Upper lobe of left lung (tissue), 6 donors: ENCODE measurements at regions not wholly inside any gene's neighbourhood (a gene's known extent, or its start where the extent isn't known, plus 50 kb on each side); places are given as distances from the start of the nearest gene placed in this dataset.
A peak's percentile ranks its signal among the peaks of the same experiment; 100 is the strongest.
"Not testable (repeated sequence)": the region's sequence is repeated elsewhere in the genome, so short reads cannot be mapped to it uniquely, and the experiment has no call there.

Experiments used
- ATAC-seq, 2 donors: fragments of 200-7000 bp; cut with Tn5 transposase; one replicate each; pipeline ENCODE4 v1.9.1; 2022; ENCODE audit warnings: mild to moderate bottlenecking in 2 of 2, moderate library complexity in 2 of 2; ENCODE audit not compliant: low FRiP score in 2 of 2
- DNase-seq, 2 donors: peaks; one replicate each; pipeline ENCODE4 v3.0.0-alpha.2; 2019 to 2020
- H3K27ac ChIP-seq, 4 donors: fragments of 200-600 bp; sonication (generic); one replicate each; pipeline ENCODE4 v1.5.1; 2016 to 2019
- H3K27me3 ChIP-seq, 4 donors: fragments of 200-600 bp; sonication (generic); one replicate each; pipeline ENCODE4 v1.5.1; 2017 to 2019
- H3K36me3 ChIP-seq, 4 donors: fragments of 200-600 bp; sonication (generic); one replicate each; pipeline ENCODE4 v1.5.1; 2016 to 2019
- H3K4me1 ChIP-seq, 4 donors: fragments of 200-600 bp; sonication (generic); one replicate each; pipeline ENCODE4 v1.5.1; 2018 to 2019
- H3K4me3 ChIP-seq, 4 donors: fragments of 200-600 bp; sonication (generic); one replicate each; pipeline ENCODE4 v1.5.1; 2017 to 2019; ENCODE audit warnings: mild to moderate bottlenecking in 2 of 4, moderate library complexity in 1 of 4
- H3K9me3 ChIP-seq, 4 donors: fragments of 200-600 bp; sonication (generic); one replicate each; pipeline ENCODE4 v1.5.1; 2018 to 2019
- EP300 ChIP-seq, 4 donors: sonication (generic); formaldehyde crosslinking; IDR thresholded peaks; one replicate each; pipeline ENCODE4 v1.5.1; 2017; ENCODE audit warnings: antibody characterized with exemption in 4 of 4, control low read depth in 2 of 4
- POLR2A ChIP-seq, 4 donors: fragments of 450-650 bp; IDR thresholded peaks; one replicate each; pipeline ENCODE4 v1.5.1; 2016 to 2017; ENCODE audit warnings: antibody characterized with exemption in 4 of 4, mild to moderate bottlenecking in 2 of 4
- POLR2AphosphoS5 ChIP-seq, 2 donors: sonication (generic); formaldehyde crosslinking; IDR thresholded peaks; one replicate each; pipeline ENCODE4 v1.5.1; 2017; ENCODE audit warnings: antibody characterized with exemption in 2 of 2
- WGBS, 2 donors: methylation state at CpG; one replicate each; pipeline ENCODE4 v1.1.5; 2017 to 2018; 5-methylcytosine and 5-hydroxymethylcytosine counted together
- TF ChIP-seq, protein P1 (sequence below), 6 experiments: fragments of 450-650 bp in 4 of 6; fragments of 200-600 bp in 2 of 6; sonication (generic) in 2 of 6; IDR thresholded peaks; one replicate each; pipeline ENCODE4 v1.5.1; 2016 to 2019; ENCODE audit warnings: antibody characterized with exemption in 6 of 6
- donor health status: DM: no; HTN: no; CAD: no; lungs with moderate emphysema.
- donor health status: DM: no; HTN: yes; CAD: no; lungs with severe emphysema.

DNA sequence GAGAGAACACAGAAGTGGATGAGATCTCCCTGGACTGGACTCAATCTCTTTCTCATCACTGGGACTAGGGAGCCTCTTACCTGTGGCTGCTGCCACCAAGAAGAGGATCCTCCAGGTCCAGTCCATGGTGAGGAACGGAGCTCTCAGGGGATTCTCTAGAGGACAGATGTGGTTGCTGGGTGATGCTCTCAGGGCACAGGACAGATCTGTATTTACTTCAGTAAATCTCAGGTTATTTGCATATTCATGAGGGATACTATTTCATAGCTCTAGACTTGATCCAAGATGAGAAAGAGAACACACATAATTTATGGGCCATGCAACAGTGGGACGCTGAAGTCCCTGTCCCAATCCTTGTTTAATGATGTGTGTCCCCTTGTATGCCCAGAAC is 460.5 kb downstream of the TMEM121 start:
- H3K4me1 ChIP-seq, result no peaks in the 10 kb centered on the region
- DNase-seq (no peak), ATAC-seq (no peak)
- H3K27me3 ChIP-seq, result no peaks in the 10 kb centered on the region
- 71 to 87% methylated on average over 2 of the region's 2 CpGs for WGBS, 2 donors
- H3K27ac ChIP-seq, result no peak overlapping the region
- no peak overlapping the region for H3K4me3 ChIP-seq
- H3K36me3 ChIP-seq, result no peaks in the 10 kb centered on the region
- TF ChIP-seq POLR2AphosphoS5 (IDR thresholded peaks at IDR 0.05) (no peak), EP300 (IDR thresholded peaks at IDR 0.05) (no peak), POLR2A (IDR thresholded peaks at IDR 0.05) (no peak)
- TF ChIP-seq, protein P1, sequence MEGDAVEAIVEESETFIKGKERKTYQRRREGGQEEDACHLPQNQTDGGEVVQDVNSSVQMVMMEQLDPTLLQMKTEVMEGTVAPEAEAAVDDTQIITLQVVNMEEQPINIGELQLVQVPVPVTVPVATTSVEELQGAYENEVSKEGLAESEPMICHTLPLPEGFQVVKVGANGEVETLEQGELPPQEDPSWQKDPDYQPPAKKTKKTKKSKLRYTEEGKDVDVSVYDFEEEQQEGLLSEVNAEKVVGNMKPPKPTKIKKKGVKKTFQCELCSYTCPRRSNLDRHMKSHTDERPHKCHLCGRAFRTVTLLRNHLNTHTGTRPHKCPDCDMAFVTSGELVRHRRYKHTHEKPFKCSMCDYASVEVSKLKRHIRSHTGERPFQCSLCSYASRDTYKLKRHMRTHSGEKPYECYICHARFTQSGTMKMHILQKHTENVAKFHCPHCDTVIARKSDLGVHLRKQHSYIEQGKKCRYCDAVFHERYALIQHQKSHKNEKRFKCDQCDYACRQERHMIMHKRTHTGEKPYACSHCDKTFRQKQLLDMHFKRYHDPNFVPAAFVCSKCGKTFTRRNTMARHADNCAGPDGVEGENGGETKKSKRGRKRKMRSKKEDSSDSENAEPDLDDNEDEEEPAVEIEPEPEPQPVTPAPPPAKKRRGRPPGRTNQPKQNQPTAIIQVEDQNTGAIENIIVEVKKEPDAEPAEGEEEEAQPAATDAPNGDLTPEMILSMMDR (IDR thresholded peaks at IDR 0.05), result no peak
- no peaks in the 10 kb centered on the region for H3K9me3 ChIP-seq

- H3K4me1 ChIP-seq, result no peaks in the 10 kb centered on the region
- no peak for DNase-seq
- no peak overlapping the region for H3K4me3 ChIP-seq
- no peaks in the 10 kb centered on the region for H3K36me3 ChIP-seq
- ATAC-seq, result no peak
- no peaks in the 10 kb centered on the region for H3K9me3 ChIP-seq
- WGBS, 2 donors, result 72 to 74% methylated on average over 3 to 4 of the region's 4 CpGs
- TF ChIP-seq POLR2A (IDR thresholded peaks at IDR 0.05), result no peak
- no peak for TF ChIP-seq EP300 (IDR thresholded peaks at IDR 0.05)
- no peak for TF ChIP-seq POLR2AphosphoS5 (IDR thresholded peaks at IDR 0.05)
- TF ChIP-seq, protein P1 (IDR thresholded peaks at IDR 0.05), result no peak
- H3K27ac ChIP-seq, result no peak overlapping the region
- no peaks in the 10 kb centered on the region for H3K27me3 ChIP-seq
Measured at GRCh38 chr14:105987563-105987962, 461.2 kb downstream of the TMEM121 start.

DNA sequence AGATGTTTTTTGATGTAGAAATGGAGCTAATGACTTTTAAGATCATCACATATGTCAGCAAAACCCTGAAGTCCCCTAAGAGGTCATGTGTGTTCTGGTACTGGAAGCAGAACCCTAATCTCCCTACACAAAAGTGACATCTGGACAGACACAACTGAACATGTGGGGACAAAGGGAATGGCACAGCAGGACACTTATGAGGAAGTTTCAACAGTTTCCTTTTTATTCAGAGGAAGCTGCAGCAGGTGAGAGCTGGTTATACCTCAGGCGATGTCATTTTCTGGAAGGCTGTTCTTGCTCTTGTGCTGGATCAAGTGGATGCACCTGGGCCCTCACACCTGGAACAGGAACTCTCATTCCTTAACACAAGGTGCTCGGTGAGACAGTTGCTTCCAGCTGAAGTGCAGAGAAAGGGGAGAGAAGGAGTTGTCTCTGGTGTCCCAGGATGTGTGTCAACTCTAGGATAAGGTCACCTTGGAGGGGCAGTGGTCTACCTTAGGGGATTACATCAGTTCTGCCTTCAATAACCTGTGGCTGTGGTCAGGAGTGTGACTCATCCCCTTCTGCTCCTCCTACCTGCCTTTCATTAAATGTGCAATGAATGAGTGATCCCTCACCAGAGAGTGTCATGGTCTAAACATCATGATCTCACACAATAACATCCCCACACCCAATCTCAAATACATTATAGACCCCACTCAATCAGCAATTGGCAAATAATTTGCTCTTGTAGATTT is 463.4 kb downstream of the TMEM121 start:
- 56 to 72% methylated on average over 2 of the region's 2 CpGs for WGBS, 2 donors
- H3K9me3 ChIP-seq, result no peaks in the 10 kb centered on the region
- no peak overlapping the region for H3K4me3 ChIP-seq
- ATAC-seq (no peak), DNase-seq (no peak)
- H3K27ac ChIP-seq, result no peak overlapping the region
- H3K4me1 ChIP-seq, result no peaks in the 10 kb centered on the region
- H3K27me3 ChIP-seq, result no peaks in the 10 kb centered on the region
- no peaks in the 10 kb centered on the region for H3K36me3 ChIP-seq
- TF ChIP-seq, protein P1 (IDR thresholded peaks at IDR 0.05), result no peak
- no peak for TF ChIP-seq EP300 (IDR thresholded peaks at IDR 0.05)
- TF ChIP-seq POLR2AphosphoS5 (IDR thresholded peaks at IDR 0.05), result no peak
- no peak for TF ChIP-seq POLR2A (IDR thresholded peaks at IDR 0.05)

GRCh38 chr14:105991677-105992076 is 465.3 kb downstream of the TMEM121 start:
- H3K4me3 ChIP-seq, DNase-seq, ATAC-seq, H3K4me1 ChIP-seq, H3K36me3 ChIP-seq, H3K9me3 ChIP-seq, H3K27ac ChIP-seq, H3K27me3 ChIP-seq: not testable (repeated sequence)
- 32 to 33% methylated on average over 5 of the region's 5 CpGs for WGBS, 2 donors

DNA sequence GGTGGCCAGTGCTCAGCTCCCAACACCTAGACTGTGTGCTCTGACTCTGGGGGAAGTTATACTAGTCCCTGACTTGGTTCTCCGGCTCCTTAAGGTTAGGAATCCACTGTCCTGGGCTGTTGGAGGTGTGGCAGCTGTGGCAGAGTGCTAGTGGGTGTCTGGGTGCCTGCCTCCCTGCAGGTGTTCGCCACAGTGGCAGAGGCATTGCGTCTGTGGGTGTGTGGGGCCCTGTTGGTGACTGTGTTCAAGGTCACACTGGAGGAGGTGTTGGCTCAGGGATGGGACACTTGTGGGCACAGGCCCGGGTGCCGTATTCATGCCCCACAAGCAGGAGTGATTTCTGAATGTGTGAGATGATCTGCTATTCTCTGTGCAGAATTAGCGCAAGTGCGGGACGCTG is 467.4 kb downstream of the TMEM121 start:
- WGBS, 2 donors, result 72 to 90% methylated on average over 2 to 8 of the region's 8 CpGs
- Histone ChIP-seq H3K4me1 (no peaks in the 10 kb centered on the region), H3K36me3 (no peaks in the 10 kb centered on the region), H3K27ac (no peak overlapping the region), H3K4me3 (no peak overlapping the region), H3K27me3 (no peaks in the 10 kb centered on the region), H3K9me3 (no peaks in the 10 kb centered on the region)
- TF ChIP-seq EP300 (IDR thresholded peaks at IDR 0.05) (no peak), POLR2AphosphoS5 (IDR thresholded peaks at IDR 0.05) (no peak), POLR2A (IDR thresholded peaks at IDR 0.05) (no peak)
- TF ChIP-seq, protein P1 (IDR thresholded peaks at IDR 0.05), result no peak
- ATAC-seq, result no peak
- DNase-seq, result peak in 1 of 2 donors; percentile 13

- H3K36me3 ChIP-seq, H3K9me3 ChIP-seq, H3K4me3 ChIP-seq, H3K27me3 ChIP-seq, ATAC-seq, H3K27ac ChIP-seq, DNase-seq, H3K4me1 ChIP-seq: not testable (repeated sequence)
- WGBS, 2 donors, result 48 to 51% methylated on average over 3 to 4 of the region's 4 CpGs
Measured at GRCh38 chr14:105995011-105995710, 468.8 kb downstream of the TMEM121 start.

DNA sequence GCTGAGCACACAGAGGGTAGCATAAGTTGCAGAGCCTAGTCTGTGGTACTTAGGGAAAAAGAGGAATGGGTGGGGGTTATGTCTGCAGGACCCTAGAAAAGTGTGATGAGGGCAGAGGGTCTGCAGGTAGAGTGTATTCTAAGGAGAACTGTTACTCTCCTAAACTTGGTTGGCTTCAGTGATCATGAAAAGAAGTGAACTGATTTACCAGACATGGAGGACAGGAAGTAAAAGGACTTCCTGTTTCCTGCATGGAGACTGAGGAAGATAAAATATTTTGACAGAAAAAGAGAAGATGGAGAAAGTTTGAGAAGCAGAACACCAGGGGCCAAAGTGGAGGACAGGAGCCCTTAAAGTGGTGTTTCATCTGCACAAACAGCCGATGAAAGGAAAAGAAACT is 472.2 kb downstream of the TMEM121 start:
- ATAC-seq, result not testable (repeated sequence)

More for the DNA sequence above, 472.2 kb downstream of the TMEM121 start:
- not testable (repeated sequence) for H3K27ac ChIP-seq, H3K4me3 ChIP-seq, H3K27me3 ChIP-seq, H3K36me3 ChIP-seq, H3K4me1 ChIP-seq, DNase-seq, H3K9me3 ChIP-seq
- 38 to 85% methylated on average over 1 of the region's 1 CpG for WGBS, 2 donors
